GM12878 (cell line): ENCODE measurements at regions not wholly inside any gene's neighbourhood (a gene's known extent, or its start where the extent isn't known, plus 50 kb on each side); places are given as distances from the start of the nearest gene placed in this dataset.

Experiments
- ATAC-seq: fragments of 200-7000 bp; cut with Tn5 transposase; 3 replicates; pipeline ENCODE4 v1.9.1; 2020; ENCODE audit warnings: mild to moderate bottlenecking, moderate library complexity
- BruUV-seq: library from RNA; stranded (reverse); fragments of 400-500 nt; replicated peaks from 2 replicates; lab custom pipeline; 2021; lab: Mats Ljungman, UMichigan
- CTCF ChIA-PET: fragments of 300-600 bp; sonication (Branson Sonifier 250); formaldehyde crosslinking; extraction: SDS; loops from one replicate; lab custom pipeline; 2021; ENCODE audit warnings: inconsistent platforms; lab: Yijun Ruan, JAX
- POLR2A ChIA-PET: fragments of 350-600 bp; formaldehyde crosslinking; extraction: SDS; loops from one replicate; lab custom pipeline; 2021; ENCODE audit warnings: inconsistent platforms; lab: Charles Lee
- RAD21 ChIA-PET: fragments of 300-600 bp; sonication (Branson Sonifier 250); formaldehyde crosslinking; loops from one replicate; lab custom pipeline; 2023; ENCODE audit warnings: antibody characterized with exemption; ENCODE audit not compliant: unreplicated experiment; lab: Charles Lee
- SMC1A ChIA-PET: fragments of 300-600 bp; sonication (Branson Sonifier 250); formaldehyde crosslinking; loops from one replicate; lab custom pipeline; 2023; ENCODE audit not compliant: unreplicated experiment, uncharacterized antibody; lab: Charles Lee
- DNase-seq: peaks from one replicate; pipeline ENCODE4 v3.0.0-alpha.2; 2011; ENCODE audit warnings: low read depth, low spot score
- FAIRE-seq: peaks from 3 replicates; lab custom pipeline; 2011; peaks lifted over from hg19 to GRCh38; lab: Jason Lieb, UNC
- H2AFZ ChIP-seq: 2 replicates; pipeline ENCODE4 v1.6.0; 2011; ENCODE audit warnings: low read depth, low read length, control low read depth; ENCODE audit not compliant: control insufficient read depth
- H3K27ac ChIP-seq: 2 replicates; pipeline ENCODE4 v1.5.1; 2011; ENCODE audit warnings: control low read depth; ENCODE audit not compliant: control insufficient read depth, insufficient read depth
- H3K27me3 ChIP-seq, 2 experiments: replicated peaks in 1 of 2; 2 replicates each; pipeline versions ENCODE4 v1.6.0 to v1.6.1; 2011; ENCODE audit warnings: low read length in 1 of 2; ENCODE audit not compliant: control insufficient read depth in 2 of 2, insufficient read depth in 2 of 2
- H3K36me3 ChIP-seq, 2 experiments: 2 replicates each; pipeline ENCODE4 v1.5.1; 2011; ENCODE audit warnings: low read length in 1 of 2; ENCODE audit not compliant: control insufficient read depth in 2 of 2, insufficient read depth in 2 of 2
- H3K4me1 ChIP-seq: 2 replicates; pipeline ENCODE4 v1.6.1; 2011; ENCODE audit warnings: mild to moderate bottlenecking, low read length, moderate library complexity, mixed read lengths; ENCODE audit not compliant: control insufficient read depth, insufficient read depth
- H3K4me2 ChIP-seq: 2 replicates; pipeline ENCODE4 v1.6.0; 2011; ENCODE audit warnings: control low read depth; ENCODE audit not compliant: control insufficient read depth, insufficient read depth
- H3K4me3 ChIP-seq: fragments of 200-600 bp; sonication (generic); 2 replicates; pipeline ENCODE4 v1.5.1; 2016
- H3K79me2 ChIP-seq: 2 replicates; pipeline ENCODE4 v1.6.0; 2011; ENCODE audit warnings: low read length; ENCODE audit not compliant: control insufficient read depth, insufficient read depth
- H3K9ac ChIP-seq: 2 replicates; pipeline ENCODE4 v1.8.0; 2011; ENCODE audit warnings: low read length, control low read depth, mixed read lengths; ENCODE audit not compliant: control insufficient read depth, insufficient read depth
- H3K9me3 ChIP-seq: replicated peaks from 3 replicates; pipeline ENCODE4 v1.5.1; 2011; ENCODE audit warnings: mild to moderate bottlenecking, low read length; ENCODE audit not compliant: control insufficient read depth, insufficient read depth
- H4K20me1 ChIP-seq: 2 replicates; pipeline ENCODE4 v1.6.0; 2011; ENCODE audit not compliant: control insufficient read depth, insufficient read depth
- ATF2 ChIP-seq: IDR thresholded peaks from 2 replicates; pipeline ENCODE4 v1.6.1; 2012; ENCODE audit warnings: low read length, inconsistent platforms
- BACH1 ChIP-seq: fragments of 450-650 bp; IDR thresholded peaks from 2 replicates; pipeline ENCODE4 v1.6.1; 2017; ENCODE audit warnings: mild to moderate bottlenecking, borderline replicate concordance
- BCLAF1 ChIP-seq: fragments of 450-650 bp; IDR thresholded peaks from 2 replicates; pipeline ENCODE4 v1.6.1; 2017; ENCODE audit warnings: antibody characterized with exemption, mild to moderate bottlenecking, moderate library complexity
- CBX3 ChIP-seq: fragments of 200-600 bp; sonication (generic); IDR thresholded peaks from 2 replicates; pipeline ENCODE4 v1.6.1; 2016; ENCODE audit warnings: low read depth, borderline replicate concordance
- DPF2 ChIP-seq: fragments of 450-650 bp; IDR thresholded peaks from 2 replicates; pipeline ENCODE4 v1.6.1; 2017; ENCODE audit warnings: mild to moderate bottlenecking
- HDAC6 ChIP-seq: fragments of 200-600 bp; sonication (generic); IDR thresholded peaks from one replicate; pipeline ENCODE4 v1.8.0; 2017; ENCODE audit warnings: antibody characterized with exemption; ENCODE audit not compliant: unreplicated experiment
- NR2F1 ChIP-seq: fragments of 450-650 bp; conservative IDR thresholded peaks from 2 replicates; pipeline ENCODE4 v1.6.1; 2017; ENCODE audit warnings: mild to moderate bottlenecking
- RB1 ChIP-seq: fragments of 450-650 bp; formaldehyde crosslinking; IDR thresholded peaks from 2 replicates; pipeline ENCODE4 v1.6.1; 2017; ENCODE audit warnings: mild to moderate bottlenecking, borderline replicate concordance
- YY1 ChIP-seq: IDR thresholded peaks from 2 replicates; pipeline ENCODE4 v1.6.1; 2011; ENCODE audit warnings: low read depth, mild to moderate bottlenecking, low read length
- WGBS: methylation state at CpG from one replicate; pipeline ENCODE4 v1.1.6; 2016; ENCODE audit warnings: low lambda C conversion rate; ENCODE audit not compliant: insufficient replicate concordance, insufficient coverage; ENCODE audit errors: missing lambda C conversion rate; 5-methylcytosine and 5-hydroxymethylcytosine counted together
- in situ Hi-C: fragments of 300-500 bp; cut with MboI; formaldehyde crosslinking; loops from 9 replicates; pipeline ENCODE4 v1.14.3; 2018; ENCODE audit warnings: mixed read lengths
- intact Hi-C: fragments of 100-400 bp; cut with micrococcal nuclease; formaldehyde crosslinking; loops from one replicate; pipeline ENCODE4 v1.14.2; 2022; ENCODE audit not compliant: unreplicated experiment

DNA sequence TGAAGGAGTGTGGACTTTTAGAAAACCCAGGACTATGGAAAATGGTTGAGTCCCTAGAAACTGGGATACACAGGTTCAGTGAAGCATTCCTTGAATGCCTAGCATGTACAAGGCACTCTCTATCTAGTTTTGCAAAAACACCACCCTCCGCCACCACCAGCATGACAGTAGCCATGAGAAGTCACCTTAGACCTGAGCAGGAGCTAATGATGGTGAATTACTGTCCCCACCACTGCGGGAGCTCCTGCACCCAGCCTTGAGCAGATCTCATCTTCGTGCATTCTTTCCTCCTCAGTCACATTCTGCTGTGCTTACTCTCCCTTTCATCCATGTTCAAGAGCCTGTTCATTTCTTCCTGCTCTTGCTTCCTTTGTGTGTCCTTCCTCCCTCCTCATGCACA is 86.2 kb upstream of the ZNF516 start:
- Histone ChIP-seq H3K4me3 (no peak overlapping the region), H3K9ac (no peak overlapping the region), H4K20me1 (no peaks in the 10 kb centered on the region), H2AFZ (no peak overlapping the region), H3K4me1 (no peaks in the 10 kb centered on the region), H3K9me3 (no peaks in the 10 kb centered on the region), H3K79me2 (no peaks in the 10 kb centered on the region), H3K36me3 (no peaks in the 10 kb centered on the region), H3K27me3 (peaks cover 0 to 2% of the 10 kb centered on the region in 2 experiments; a peak in 3 of 4 replicates), H3K27ac (no peak overlapping the region), H3K4me2 (no peak overlapping the region)
- DNase-seq = no peak
- intact Hi-C loops = no loop called here
- no TSS peak for BruUV-seq
- SMC1A ChIA-PET = no interaction called here
- WGBS = 33% methylated on average over 3 of the region's 3 CpGs
- POLR2A ChIA-PET = no interaction called here
- CTCF ChIA-PET = no interaction called here
- RAD21 ChIA-PET = no interaction called here
- TF ChIP-seq HDAC6 (no peak), BCLAF1 (no peak), YY1 (no peak), RB1 (no peak), BACH1 (no peak), ATF2 (no peak), NR2F1 (no peak), DPF2 (no peak), CBX3 (no peak)
- no peak for ATAC-seq
- in situ Hi-C loops = no loop called here
- no peak for FAIRE-seq
